ENCODE measurements at regions not wholly inside any gene's neighbourhood (a gene's known extent, or its start where the extent isn't known, plus 50 kb on each side); places are given as distances from the start of the nearest gene placed in this dataset.

DNA sequence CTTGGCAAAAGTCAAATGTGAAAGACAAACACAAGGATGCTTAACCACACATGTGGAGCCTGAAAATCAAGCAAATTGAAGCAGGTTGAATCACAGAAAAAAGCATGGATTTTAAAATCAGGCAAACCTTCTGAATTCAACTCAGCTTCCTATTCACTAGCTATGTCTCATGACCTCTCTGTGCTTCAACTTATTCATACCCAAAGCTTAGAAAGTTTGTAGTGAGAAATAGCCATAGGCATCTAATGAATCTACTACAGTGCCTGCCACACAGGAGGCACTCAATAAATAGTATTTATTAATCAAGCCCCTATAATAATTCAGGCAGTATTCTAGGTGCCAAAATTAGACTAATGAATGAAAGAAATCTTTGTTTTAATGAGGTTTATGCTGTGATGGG, 112.2 kb upstream of the TNFAIP3 start:
- no peak for DNase-seq
- Histone ChIP-seq H3K27me3 (ENCODE audit: control insufficient read depth, insufficient read depth, low read length) (no peaks in the 10 kb centered on the region), H3K4me1 (ENCODE audit: control insufficient read depth, insufficient read depth, low read length) (no peaks in the 10 kb centered on the region), H3K27ac (ENCODE audit: low read length) (no peak overlapping the region), H3K36me3 (ENCODE audit: control insufficient read depth, insufficient read depth, low read length) (no peaks in the 10 kb centered on the region), H3K9me3 (ENCODE audit: control insufficient read depth, low read depth, low read length) (no peaks in the 10 kb centered on the region), H3K4me3 (ENCODE audit: low read length) (no peak overlapping the region)

DNA sequence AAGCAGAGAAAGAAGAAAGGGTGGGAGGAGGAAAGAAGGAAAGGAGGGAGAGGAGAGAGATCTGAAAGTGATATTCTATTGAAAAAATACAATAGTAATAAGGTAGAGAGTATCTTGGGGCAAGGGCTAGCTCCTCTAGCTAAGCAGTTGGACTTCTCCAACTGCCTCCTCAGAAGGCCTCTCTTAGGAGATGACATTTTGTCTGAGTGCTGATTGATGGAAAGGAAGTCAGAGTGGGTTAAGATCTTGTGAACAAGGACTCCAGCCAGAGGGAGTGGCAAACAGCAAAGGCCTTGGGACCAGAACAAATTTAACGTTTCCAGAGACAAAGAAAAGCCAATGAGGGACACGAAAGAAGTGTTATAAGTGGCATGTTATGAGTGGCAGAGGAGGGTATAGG, 111.8 kb upstream of the TNFAIP3 start:
- Histone ChIP-seq H3K27me3 (ENCODE audit: control insufficient read depth, insufficient read depth, low read length) (no peaks in the 10 kb centered on the region), H3K36me3 (ENCODE audit: control insufficient read depth, insufficient read depth, low read length) (no peaks in the 10 kb centered on the region), H3K9me3 (ENCODE audit: control insufficient read depth, low read depth, low read length) (no peaks in the 10 kb centered on the region), H3K27ac (ENCODE audit: low read length) (no peak overlapping the region), H3K4me3 (ENCODE audit: low read length) (no peak overlapping the region), H3K4me1 (ENCODE audit: control insufficient read depth, insufficient read depth, low read length) (no peaks in the 10 kb centered on the region)
- WGBS (ENCODE audit: insufficient coverage, low lambda C conversion rate), result no CpG with 5 or more reads among the region's 2 CpGs
- DNase-seq, result no peak

DNA sequence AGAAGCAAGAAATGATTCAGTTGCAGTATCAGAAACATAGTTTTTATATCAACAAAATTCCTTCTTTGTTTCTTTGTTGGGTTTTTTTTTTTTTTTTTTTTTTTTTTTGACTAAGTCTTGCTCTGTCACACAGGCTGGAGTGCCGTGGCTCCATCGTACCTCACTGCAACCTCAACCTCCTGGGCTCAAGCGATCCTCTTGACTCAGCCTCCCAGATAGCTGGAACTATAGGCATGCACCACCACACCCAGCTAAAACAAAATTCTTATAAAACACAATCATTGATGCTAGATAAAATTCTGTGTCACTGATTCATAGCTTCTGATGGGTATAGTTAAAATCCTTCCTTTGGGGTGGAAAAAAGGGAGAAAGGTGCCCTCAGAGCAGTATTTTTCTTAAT, 110.3 kb upstream of the TNFAIP3 start:
- WGBS (ENCODE audit: insufficient coverage, low lambda C conversion rate), result no CpG with 5 or more reads among the region's 3 CpGs
- H3K4me3 ChIP-seq (ENCODE audit: low read length), result no peak overlapping the region
- H3K27me3 ChIP-seq (ENCODE audit: control insufficient read depth, insufficient read depth, low read length), result no peaks in the 10 kb centered on the region
- no peak overlapping the region for H3K27ac ChIP-seq (ENCODE audit: low read length)
- DNase-seq, result no peak
- H3K36me3 ChIP-seq (ENCODE audit: control insufficient read depth, insufficient read depth, low read length), result no peaks in the 10 kb centered on the region
- no peaks in the 10 kb centered on the region for H3K4me1 ChIP-seq (ENCODE audit: control insufficient read depth, insufficient read depth, low read length)
- no peaks in the 10 kb centered on the region for H3K9me3 ChIP-seq (ENCODE audit: control insufficient read depth, low read depth, low read length)

DNA sequence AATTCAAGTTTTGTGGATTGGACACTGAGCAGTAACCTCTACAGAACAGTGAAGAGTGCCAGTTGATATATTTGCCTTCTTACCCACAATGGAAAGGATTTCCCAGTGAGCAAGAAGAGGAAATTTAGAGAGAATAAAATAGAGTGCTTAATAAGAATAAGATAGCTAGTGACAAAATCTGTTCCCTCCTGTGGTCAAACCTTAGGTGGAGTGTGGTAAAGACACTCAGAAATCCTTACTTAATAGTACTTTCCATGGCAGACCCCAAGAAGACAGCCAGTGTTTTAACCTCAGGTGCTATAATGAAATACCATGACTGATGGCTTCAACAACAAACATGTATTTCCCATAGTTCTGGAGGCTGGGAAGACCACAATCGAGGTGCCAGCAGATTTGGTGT, 108.4 kb upstream of the TNFAIP3 start:
- Histone ChIP-seq H3K9me3 (ENCODE audit: control insufficient read depth, low read depth, low read length) (no peaks in the 10 kb centered on the region), H3K27ac (ENCODE audit: low read length) (no peak overlapping the region), H3K36me3 (ENCODE audit: control insufficient read depth, insufficient read depth, low read length) (no peaks in the 10 kb centered on the region), H3K27me3 (ENCODE audit: control insufficient read depth, insufficient read depth, low read length) (no peaks in the 10 kb centered on the region), H3K4me3 (ENCODE audit: low read length) (no peak overlapping the region), H3K4me1 (ENCODE audit: control insufficient read depth, insufficient read depth, low read length) (no peaks in the 10 kb centered on the region)
- WGBS (ENCODE audit: insufficient coverage, low lambda C conversion rate), result no CpG with 5 or more reads among the region's 1 CpG
- DNase-seq, result no peak

DNA sequence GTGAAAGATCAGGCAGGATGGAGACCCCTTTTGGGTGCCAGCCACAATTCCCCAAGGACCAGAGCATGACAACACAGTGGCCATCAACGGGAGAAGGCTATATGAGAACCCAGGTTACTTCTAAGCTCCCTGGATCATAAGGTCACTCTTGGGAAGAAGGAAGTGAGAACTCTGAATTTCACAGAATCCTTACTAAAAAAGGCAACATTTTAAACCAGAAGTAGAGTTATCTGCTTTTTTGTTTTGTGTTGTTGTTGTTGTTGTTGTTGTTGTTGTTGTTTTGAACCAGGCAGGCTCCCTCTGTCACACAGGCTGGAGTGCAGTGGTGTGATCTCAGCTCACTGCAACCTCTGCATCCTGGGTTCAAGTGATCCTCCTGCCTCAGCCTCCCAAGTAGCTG, 107.4 kb upstream of the TNFAIP3 start:
- Histone ChIP-seq H3K4me1 (ENCODE audit: control insufficient read depth, insufficient read depth, low read length) (no peaks in the 10 kb centered on the region), H3K36me3 (ENCODE audit: control insufficient read depth, insufficient read depth, low read length) (no peaks in the 10 kb centered on the region), H3K9me3 (ENCODE audit: control insufficient read depth, low read depth, low read length) (no peaks in the 10 kb centered on the region), H3K27ac (ENCODE audit: low read length) (no peak overlapping the region), H3K27me3 (ENCODE audit: control insufficient read depth, insufficient read depth, low read length) (no peaks in the 10 kb centered on the region), H3K4me3 (ENCODE audit: low read length) (no peak overlapping the region)
- no CpG with 5 or more reads among the region's 1 CpG for WGBS (ENCODE audit: insufficient coverage, low lambda C conversion rate)
- DNase-seq, result no peak

DNA sequence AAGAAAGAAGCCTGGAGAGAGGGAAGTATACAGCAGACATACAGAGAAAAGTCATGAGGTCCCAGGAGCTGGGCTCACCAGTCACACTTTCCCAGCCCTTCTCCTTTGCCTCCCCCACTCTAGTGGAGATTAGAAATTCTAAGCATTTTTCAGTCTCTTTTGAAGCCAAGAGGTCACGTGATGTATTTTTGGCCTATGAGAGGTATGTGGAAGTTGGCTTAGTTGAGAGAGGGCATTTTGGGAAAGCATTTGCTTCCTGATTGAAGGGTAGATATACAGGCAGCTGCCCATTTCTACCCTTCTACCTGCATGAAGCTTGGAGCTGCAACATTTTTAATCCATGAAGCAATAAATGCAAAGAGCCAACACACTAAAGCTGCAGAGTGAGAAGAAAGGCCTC, 106.0 kb upstream of the TNFAIP3 start:
- no peak for DNase-seq
- no CpG with 5 or more reads among the region's 1 CpG for WGBS (ENCODE audit: insufficient coverage, low lambda C conversion rate)
- Histone ChIP-seq H3K9me3 (ENCODE audit: control insufficient read depth, low read depth, low read length) (no peaks in the 10 kb centered on the region), H3K27me3 (ENCODE audit: control insufficient read depth, insufficient read depth, low read length) (no peaks in the 10 kb centered on the region), H3K4me3 (ENCODE audit: low read length) (no peak overlapping the region), H3K4me1 (ENCODE audit: control insufficient read depth, insufficient read depth, low read length) (no peaks in the 10 kb centered on the region), H3K36me3 (ENCODE audit: control insufficient read depth, insufficient read depth, low read length) (no peaks in the 10 kb centered on the region), H3K27ac (ENCODE audit: low read length) (no peak overlapping the region)

DNA sequence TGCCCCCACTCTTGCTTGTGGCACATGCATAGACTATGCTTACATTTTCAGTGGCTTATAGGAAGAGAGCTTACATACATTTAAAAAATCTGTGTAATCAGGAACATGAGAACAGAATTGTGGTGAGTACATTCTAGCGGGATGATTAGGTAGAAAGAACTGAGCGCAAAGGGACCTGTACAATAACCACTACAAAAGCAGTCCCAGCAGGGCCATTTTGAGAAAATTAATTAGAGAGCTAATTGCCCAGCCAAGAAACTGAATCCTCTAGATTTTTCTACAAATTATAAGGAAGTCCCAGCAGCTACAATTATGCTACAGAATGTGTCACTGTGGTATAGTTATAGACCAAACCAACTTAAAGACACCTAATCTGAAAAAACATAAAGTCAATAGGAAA, 105.6 kb upstream of the TNFAIP3 start:
- no peak overlapping the region for H3K27ac ChIP-seq (ENCODE audit: low read length)
- H3K9me3 ChIP-seq (ENCODE audit: control insufficient read depth, low read depth, low read length), result no peaks in the 10 kb centered on the region
- H3K36me3 ChIP-seq (ENCODE audit: control insufficient read depth, insufficient read depth, low read length), result no peaks in the 10 kb centered on the region
- H3K4me1 ChIP-seq (ENCODE audit: control insufficient read depth, insufficient read depth, low read length), result no peaks in the 10 kb centered on the region
- H3K4me3 ChIP-seq (ENCODE audit: low read length), result no peak overlapping the region
- WGBS (ENCODE audit: insufficient coverage, low lambda C conversion rate), result no CpG with 5 or more reads among the region's 2 CpGs
- H3K27me3 ChIP-seq (ENCODE audit: control insufficient read depth, insufficient read depth, low read length), result no peaks in the 10 kb centered on the region
- no peak for DNase-seq

DNA sequence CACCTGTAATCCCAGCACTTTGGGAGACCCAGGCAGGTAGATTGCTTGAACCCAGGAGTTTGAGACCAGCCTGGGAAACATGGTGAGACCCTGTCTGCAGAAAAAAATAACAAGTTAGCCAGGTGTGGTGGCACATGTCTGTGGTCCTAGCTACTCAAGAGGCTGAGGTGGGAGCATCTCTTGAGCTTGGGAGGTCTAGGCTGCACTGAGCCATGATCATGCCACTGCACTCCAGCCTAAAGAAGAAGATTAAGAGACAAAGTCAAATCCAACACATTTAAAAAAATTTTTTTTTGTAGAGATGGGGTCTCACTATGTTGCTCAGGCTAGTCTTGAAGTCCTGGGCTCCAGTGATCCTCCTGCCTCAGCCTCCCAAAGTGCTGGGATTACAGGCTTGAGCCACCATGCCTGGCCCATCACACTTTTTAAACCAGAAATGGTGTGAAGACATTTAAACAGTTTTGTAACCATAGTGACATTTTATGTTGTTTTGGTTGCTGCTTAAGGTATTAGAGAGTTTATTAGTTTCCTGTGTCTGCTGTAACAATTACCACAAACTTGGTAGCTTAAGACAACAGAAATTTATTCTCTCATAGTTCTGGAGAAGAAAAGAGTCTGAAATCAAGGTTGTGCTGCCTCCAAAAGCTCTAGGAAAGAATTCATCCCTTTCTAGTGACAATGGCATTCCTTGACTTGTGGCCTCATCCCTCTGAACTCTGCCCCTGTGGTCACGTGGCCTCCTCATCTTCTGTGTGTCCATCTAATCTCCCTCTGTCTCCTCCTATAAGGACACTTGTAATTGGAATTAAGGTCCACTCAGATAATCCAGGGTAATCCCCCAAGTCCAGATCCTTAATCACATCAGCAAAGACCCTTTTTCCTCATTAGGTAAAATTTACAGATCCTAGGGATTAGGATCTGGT, 104.6 kb upstream of the TNFAIP3 start:
- no peak for DNase-seq
- WGBS (ENCODE audit: insufficient coverage, low lambda C conversion rate), result no CpG with 5 or more reads among the region's 1 CpG
- Histone ChIP-seq H3K4me1 (ENCODE audit: control insufficient read depth, insufficient read depth, low read length) (no peaks in the 10 kb centered on the region), H3K36me3 (ENCODE audit: control insufficient read depth, insufficient read depth, low read length) (no peaks in the 10 kb centered on the region), H3K27me3 (ENCODE audit: control insufficient read depth, insufficient read depth, low read length) (no peaks in the 10 kb centered on the region), H3K27ac (ENCODE audit: low read length) (no peak overlapping the region), H3K4me3 (ENCODE audit: low read length) (no peak overlapping the region), H3K9me3 (ENCODE audit: control insufficient read depth, low read depth, low read length) (no peaks in the 10 kb centered on the region)

DNA sequence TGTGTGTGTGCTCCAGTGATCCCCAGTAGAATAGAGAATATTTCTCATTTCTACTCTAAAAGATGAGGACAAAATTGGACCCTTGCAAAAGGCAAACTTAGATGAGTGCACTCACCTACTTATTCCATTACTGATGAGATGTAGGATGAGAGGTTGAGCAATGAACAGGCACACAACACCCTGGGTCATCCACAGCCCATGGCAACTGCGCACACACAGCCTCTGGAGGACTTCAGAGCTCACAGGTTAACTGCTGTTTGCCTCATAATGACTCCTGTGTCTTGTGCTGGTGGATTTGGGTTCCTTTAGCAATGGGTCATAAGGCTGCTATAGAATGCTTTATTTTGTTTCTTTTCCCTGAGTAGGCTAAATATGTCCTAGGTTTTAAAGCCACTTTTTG, 103.6 kb upstream of the TNFAIP3 start:
- H3K27me3 ChIP-seq (ENCODE audit: control insufficient read depth, insufficient read depth, low read length), result no peaks in the 10 kb centered on the region
- no peaks in the 10 kb centered on the region for H3K9me3 ChIP-seq (ENCODE audit: control insufficient read depth, low read depth, low read length)
- H3K36me3 ChIP-seq (ENCODE audit: control insufficient read depth, insufficient read depth, low read length), result no peaks in the 10 kb centered on the region
- H3K27ac ChIP-seq (ENCODE audit: low read length), result no peak overlapping the region
- no peak overlapping the region for H3K4me3 ChIP-seq (ENCODE audit: low read length)
- no peaks in the 10 kb centered on the region for H3K4me1 ChIP-seq (ENCODE audit: control insufficient read depth, insufficient read depth, low read length)
- no CpG with 5 or more reads among the region's 1 CpG for WGBS (ENCODE audit: insufficient coverage, low lambda C conversion rate)
- DNase-seq, result no peak

DNA sequence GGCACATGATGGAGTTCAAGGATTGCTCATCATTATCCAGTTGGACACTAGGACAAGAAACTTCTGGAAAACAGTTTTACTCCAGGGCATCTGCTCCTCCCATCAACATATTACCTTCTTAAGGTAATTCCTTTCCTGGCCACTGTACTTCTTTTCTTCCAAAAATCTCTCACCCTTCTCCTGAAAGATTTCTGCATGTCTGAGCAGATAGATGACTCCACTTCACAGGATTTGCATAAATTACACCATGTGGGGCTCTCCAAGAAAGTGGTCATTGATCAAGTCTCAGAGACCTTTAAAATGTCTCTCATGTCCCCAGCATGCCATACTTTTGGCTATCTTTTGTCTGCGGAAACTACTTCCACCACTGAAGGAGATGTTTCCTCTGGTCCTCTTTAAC, 103.2 kb upstream of the TNFAIP3 start:
- Histone ChIP-seq H3K27me3 (ENCODE audit: control insufficient read depth, insufficient read depth, low read length) (no peaks in the 10 kb centered on the region), H3K4me1 (ENCODE audit: control insufficient read depth, insufficient read depth, low read length) (no peaks in the 10 kb centered on the region), H3K4me3 (ENCODE audit: low read length) (no peak overlapping the region), H3K36me3 (ENCODE audit: control insufficient read depth, insufficient read depth, low read length) (no peaks in the 10 kb centered on the region), H3K9me3 (ENCODE audit: control insufficient read depth, low read depth, low read length) (no peaks in the 10 kb centered on the region), H3K27ac (ENCODE audit: low read length) (no peak overlapping the region)
- no CpG with 5 or more reads among the region's 1 CpG for WGBS (ENCODE audit: insufficient coverage, low lambda C conversion rate)
- no peak for DNase-seq

DNA sequence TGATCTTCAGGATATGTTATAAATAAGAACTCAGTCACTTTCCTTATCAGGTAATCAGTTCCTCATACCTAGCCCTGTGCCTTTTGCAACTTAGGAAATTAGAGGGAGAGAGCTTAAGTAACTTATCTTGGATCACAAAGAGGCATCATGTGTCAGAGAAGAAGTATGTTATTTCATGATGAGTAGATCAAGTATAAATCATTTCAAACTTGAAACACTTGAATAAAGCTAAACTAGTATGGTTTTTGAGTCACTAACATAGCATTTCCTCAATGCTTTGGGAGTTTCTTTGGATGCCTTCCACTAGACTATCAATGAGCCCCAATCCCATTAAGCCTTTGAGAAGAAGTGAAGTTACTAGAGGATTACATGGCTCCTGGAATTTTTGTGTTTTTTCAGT, 102.6 kb upstream of the TNFAIP3 start:
- DNase-seq, result no peak
- no peak overlapping the region for H3K27ac ChIP-seq (ENCODE audit: low read length)
- H3K4me3 ChIP-seq (ENCODE audit: low read length), result no peak overlapping the region
- H3K4me1 ChIP-seq (ENCODE audit: control insufficient read depth, insufficient read depth, low read length), result no peaks in the 10 kb centered on the region
- H3K36me3 ChIP-seq (ENCODE audit: control insufficient read depth, insufficient read depth, low read length), result no peaks in the 10 kb centered on the region
- no peaks in the 10 kb centered on the region for H3K9me3 ChIP-seq (ENCODE audit: control insufficient read depth, low read depth, low read length)
- H3K27me3 ChIP-seq (ENCODE audit: control insufficient read depth, insufficient read depth, low read length), result no peaks in the 10 kb centered on the region

All from large intestine (tissue), 3 donors.